GM13976 (cell line): ENCODE measurements at regions not wholly inside any gene's neighbourhood (a gene's known extent, or its start where the extent isn't known, plus 50 kb on each side); places are given as distances from the start of the nearest gene placed in this dataset.
"Not testable (repeated sequence)": the region's sequence is repeated elsewhere in the genome, so short reads cannot be mapped to it uniquely, and the experiment has no call there.

Source experiments
- DNase-seq: peaks from one replicate; pipeline ENCODE4 v3.0.0; 2012; ENCODE audit warnings: low spot score
- in situ Hi-C: fragments of 300-500 bp; cut with MboI; formaldehyde crosslinking; loops from one replicate; pipeline ENCODE4 v1.12.0; 2022; ENCODE audit warnings: low sequenced_read_pairs, mixed read lengths, inconsistent platforms; ENCODE audit not compliant: unreplicated experiment
- TF ChIP-seq, protein P1 (sequence below): IDR thresholded peaks from 2 replicates; pipeline ENCODE4 v1.5.1; 2012; ENCODE audit warnings: borderline replicate concordance, mild to moderate bottlenecking; ENCODE audit not compliant: insufficient read depth; ENCODE audit errors: extremely low read depth, missing control alignments, control extremely low read depth

- no peak for DNase-seq
- TF ChIP-seq, protein P1, sequence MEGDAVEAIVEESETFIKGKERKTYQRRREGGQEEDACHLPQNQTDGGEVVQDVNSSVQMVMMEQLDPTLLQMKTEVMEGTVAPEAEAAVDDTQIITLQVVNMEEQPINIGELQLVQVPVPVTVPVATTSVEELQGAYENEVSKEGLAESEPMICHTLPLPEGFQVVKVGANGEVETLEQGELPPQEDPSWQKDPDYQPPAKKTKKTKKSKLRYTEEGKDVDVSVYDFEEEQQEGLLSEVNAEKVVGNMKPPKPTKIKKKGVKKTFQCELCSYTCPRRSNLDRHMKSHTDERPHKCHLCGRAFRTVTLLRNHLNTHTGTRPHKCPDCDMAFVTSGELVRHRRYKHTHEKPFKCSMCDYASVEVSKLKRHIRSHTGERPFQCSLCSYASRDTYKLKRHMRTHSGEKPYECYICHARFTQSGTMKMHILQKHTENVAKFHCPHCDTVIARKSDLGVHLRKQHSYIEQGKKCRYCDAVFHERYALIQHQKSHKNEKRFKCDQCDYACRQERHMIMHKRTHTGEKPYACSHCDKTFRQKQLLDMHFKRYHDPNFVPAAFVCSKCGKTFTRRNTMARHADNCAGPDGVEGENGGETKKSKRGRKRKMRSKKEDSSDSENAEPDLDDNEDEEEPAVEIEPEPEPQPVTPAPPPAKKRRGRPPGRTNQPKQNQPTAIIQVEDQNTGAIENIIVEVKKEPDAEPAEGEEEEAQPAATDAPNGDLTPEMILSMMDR: no peak
- in situ Hi-C loops: no loop called here
Observed at GRCh38 chr4:124937993-124938392, 225.5 kb upstream of the ANKRD50 start.

DNA sequence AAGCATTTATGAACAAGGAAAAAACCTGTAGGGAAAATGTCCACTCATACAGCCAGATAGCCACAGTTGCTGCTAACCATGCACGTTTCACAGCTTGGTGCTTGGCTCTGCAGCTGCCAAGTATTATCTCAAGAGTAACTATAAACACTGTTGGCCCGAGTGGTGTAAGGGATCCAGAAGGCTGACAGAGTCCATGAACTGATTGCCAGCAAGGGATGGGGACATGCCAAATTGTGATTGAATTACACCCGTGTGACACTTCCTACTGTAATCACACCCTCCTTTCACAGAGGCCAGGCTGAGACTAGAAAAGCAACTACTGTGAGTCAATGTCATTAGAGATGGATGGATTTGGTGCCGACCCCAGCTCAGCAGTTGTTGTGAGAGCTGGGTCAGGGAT lies 223.9 kb upstream of the ANKRD50 start:
- in situ Hi-C loops: no loop called here
- TF ChIP-seq, protein P1: no peak
- no peak for DNase-seq

- in situ Hi-C loops: no loop called here
- TF ChIP-seq, protein P1: no peak
- DNase-seq: no peak
Observed at GRCh38 chr4:124934916-124935315, 222.4 kb upstream of the ANKRD50 start.

DNA sequence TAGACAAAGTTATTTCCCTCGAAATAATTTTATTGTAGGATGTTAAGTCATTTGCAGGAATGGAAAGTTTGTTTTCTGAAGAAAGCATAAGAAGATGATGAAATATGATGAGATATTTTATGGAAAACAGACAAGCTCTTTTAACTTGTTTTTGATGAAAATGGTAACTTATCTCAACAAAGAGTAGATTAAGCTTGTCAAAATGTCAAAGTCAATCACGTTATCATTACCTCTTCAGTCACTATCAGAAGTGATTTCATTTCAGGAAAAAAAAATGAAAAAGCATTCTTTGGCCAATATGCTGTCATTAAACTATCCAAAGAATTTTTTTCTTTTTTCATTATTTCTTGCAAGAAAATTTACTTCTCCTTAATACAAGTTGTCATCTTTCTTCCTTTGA lies 221.0 kb upstream of the ANKRD50 start:
- DNase-seq: no peak
- TF ChIP-seq, protein P1: no peak
- in situ Hi-C loops: no loop called here

DNA sequence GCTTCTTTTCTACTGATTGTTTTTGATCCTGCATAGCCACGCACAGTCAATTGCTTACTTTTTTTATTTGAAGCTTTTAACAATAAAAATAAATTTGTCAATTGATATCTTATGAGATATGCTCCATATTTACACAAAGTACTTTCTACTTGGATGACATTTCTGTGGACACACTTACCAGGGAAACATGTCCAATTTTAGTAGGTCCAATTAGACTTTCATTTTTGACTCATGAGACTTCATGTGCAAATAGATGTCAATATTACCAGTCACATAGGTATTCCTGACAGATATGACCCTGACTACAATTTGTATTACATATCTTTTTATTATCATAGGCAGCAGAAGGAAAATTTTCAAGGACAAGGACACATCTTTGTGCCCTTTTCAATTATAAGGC lies 219.9 kb upstream of the ANKRD50 start:
- TF ChIP-seq, protein P1: no peak
- DNase-seq: no peak
- in situ Hi-C loops: no loop called here

- in situ Hi-C loops: no loop called here
- TF ChIP-seq, protein P1: no peak
- DNase-seq: no peak
Observed at GRCh38 chr4:124931050-124931449, 218.5 kb upstream of the ANKRD50 start.

- in situ Hi-C loops: not testable (repeated sequence)
Observed at GRCh38 chr4:124922748-124923147, 210.2 kb upstream of the ANKRD50 start.

More at GRCh38 chr4:124922748-124923147, 210.2 kb upstream of the ANKRD50 start:
- DNase-seq: not testable (repeated sequence)
